T-helper 17 cell (primary cell): ENCODE measurements at regions not wholly inside any gene's neighbourhood (a gene's known extent, or its start where the extent isn't known, plus 50 kb on each side); places are given as distances from the start of the nearest gene placed in this dataset.
"Not testable (repeated sequence)": the region's sequence is repeated elsewhere in the genome, so short reads cannot be mapped to it uniquely, and the experiment has no call there.

Experiments used
- ATAC-seq: fragments of 150-1000 bp; cut with Tn5 transposase; 2 replicates; pipeline ENCODE4 v1.10.0; 2021; ENCODE audit warnings: mild to moderate bottlenecking, moderate library complexity
- DNase-seq, 3 donors: peaks; one replicate each; pipeline versions ENCODE4 v3.0.0 to v3.0.0-alpha.2; 2020 to 2021
- H3K9me3 ChIP-seq: one replicate; pipeline ENCODE4 v1.7.0; 2013; ENCODE audit warnings: low read length, mild to moderate bottlenecking; ENCODE audit not compliant: control insufficient read depth, poor library complexity, severe bottlenecking
- H3K27ac Mint-ChIP-seq: one replicate; pipeline ENCODE4 v1.8.0; 2022; ENCODE audit warnings: mild to moderate bottlenecking, moderate library complexity, mixed read lengths
- H3K27me3 Mint-ChIP-seq: one replicate; pipeline ENCODE4 v1.8.0; 2022; ENCODE audit warnings: mixed read lengths
- H3K36me3 Mint-ChIP-seq: one replicate; pipeline ENCODE4 v1.8.0; 2022; ENCODE audit warnings: low read depth, mixed read lengths
- H3K4me1 Mint-ChIP-seq: one replicate; pipeline ENCODE4 v1.8.0; 2022; ENCODE audit warnings: mild to moderate bottlenecking, mixed read lengths
- H3K4me3 Mint-ChIP-seq: one replicate; pipeline ENCODE4 v1.8.0; 2022; ENCODE audit warnings: mild to moderate bottlenecking, moderate library complexity, mixed read lengths

GRCh38 chr3:20726786-20727185 is 540.8 kb upstream of the SGO1 start:
- Mint-ChIP-seq H3K27me3 (no peaks in the 10 kb centered on the region), H3K27ac (no peak overlapping the region), H3K36me3 (no peaks in the 10 kb centered on the region), H3K4me1 (no peaks in the 10 kb centered on the region), H3K4me3 (no peak overlapping the region)
- DNase-seq (no peak), ATAC-seq (no peak)
- no peaks in the 10 kb centered on the region for H3K9me3 ChIP-seq

- H3K36me3 Mint-ChIP-seq: no peaks in the 10 kb centered on the region
- no peak for DNase-seq
- no peak overlapping the region for H3K4me3 Mint-ChIP-seq
- ATAC-seq: no peak
- H3K27me3 Mint-ChIP-seq: no peaks in the 10 kb centered on the region
- H3K27ac Mint-ChIP-seq: no peak overlapping the region
- H3K9me3 ChIP-seq: no peaks in the 10 kb centered on the region
- no peaks in the 10 kb centered on the region for H3K4me1 Mint-ChIP-seq
Measured at GRCh38 chr3:20724241-20724640, 538.2 kb upstream of the SGO1 start.

- H3K27ac Mint-ChIP-seq: not testable (repeated sequence)
Measured at GRCh38 chr3:20716425-20716824, 530.4 kb upstream of the SGO1 start.

GRCh38 chr3:20701641-20702040 is 515.6 kb upstream of the SGO1 start:
- no peak overlapping the region for H3K27ac Mint-ChIP-seq
- DNase-seq (no peak), ATAC-seq (no peak)
- H3K9me3 ChIP-seq: no peaks in the 10 kb centered on the region
- H3K4me1 Mint-ChIP-seq: no peaks in the 10 kb centered on the region
- H3K36me3 Mint-ChIP-seq: no peaks in the 10 kb centered on the region
- H3K4me3 Mint-ChIP-seq: no peak overlapping the region
- H3K27me3 Mint-ChIP-seq: no peaks in the 10 kb centered on the region

More at GRCh38 chr3:20716425-20716824, 530.4 kb upstream of the SGO1 start:
- not testable (repeated sequence) for H3K4me1 Mint-ChIP-seq, DNase-seq, H3K36me3 Mint-ChIP-seq, ATAC-seq, H3K4me3 Mint-ChIP-seq, H3K27me3 Mint-ChIP-seq, H3K9me3 ChIP-seq

- H3K36me3 Mint-ChIP-seq: no peaks in the 10 kb centered on the region
- no peak overlapping the region for H3K4me3 Mint-ChIP-seq
- no peaks in the 10 kb centered on the region for H3K9me3 ChIP-seq
- no peak overlapping the region for H3K27ac Mint-ChIP-seq
- no peaks in the 10 kb centered on the region for H3K27me3 Mint-ChIP-seq
- H3K4me1 Mint-ChIP-seq: no peaks in the 10 kb centered on the region
- ATAC-seq (no peak), DNase-seq (no peak)
Measured at GRCh38 chr3:20700714-20701113, 514.7 kb upstream of the SGO1 start.

DNA sequence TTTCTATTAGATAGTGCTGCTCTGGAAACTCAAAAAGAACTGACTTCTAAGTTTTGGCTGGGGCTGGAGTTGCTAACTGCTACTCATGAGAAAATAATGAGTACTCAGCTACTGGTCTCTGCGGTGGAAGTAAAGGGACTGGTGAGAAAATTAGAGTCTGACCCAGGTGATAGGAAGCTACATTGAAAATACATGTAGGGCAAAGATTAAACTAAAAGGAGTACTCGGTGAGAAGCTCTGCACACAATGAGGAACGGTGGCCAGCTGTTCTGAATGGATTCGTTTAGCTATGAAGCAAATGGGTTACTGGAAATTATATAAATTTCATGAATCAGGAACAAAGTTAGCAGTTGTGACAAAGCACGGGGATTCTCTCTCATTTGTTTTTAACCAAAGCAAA is 512.9 kb upstream of the SGO1 start:
- H3K9me3 ChIP-seq: no peaks in the 10 kb centered on the region
- ATAC-seq (no peak), DNase-seq (no peak)
- H3K4me3 Mint-ChIP-seq: no peak overlapping the region
- H3K27ac Mint-ChIP-seq: no peak overlapping the region
- no peaks in the 10 kb centered on the region for H3K36me3 Mint-ChIP-seq
- no peaks in the 10 kb centered on the region for H3K4me1 Mint-ChIP-seq
- H3K27me3 Mint-ChIP-seq: no peaks in the 10 kb centered on the region

DNA sequence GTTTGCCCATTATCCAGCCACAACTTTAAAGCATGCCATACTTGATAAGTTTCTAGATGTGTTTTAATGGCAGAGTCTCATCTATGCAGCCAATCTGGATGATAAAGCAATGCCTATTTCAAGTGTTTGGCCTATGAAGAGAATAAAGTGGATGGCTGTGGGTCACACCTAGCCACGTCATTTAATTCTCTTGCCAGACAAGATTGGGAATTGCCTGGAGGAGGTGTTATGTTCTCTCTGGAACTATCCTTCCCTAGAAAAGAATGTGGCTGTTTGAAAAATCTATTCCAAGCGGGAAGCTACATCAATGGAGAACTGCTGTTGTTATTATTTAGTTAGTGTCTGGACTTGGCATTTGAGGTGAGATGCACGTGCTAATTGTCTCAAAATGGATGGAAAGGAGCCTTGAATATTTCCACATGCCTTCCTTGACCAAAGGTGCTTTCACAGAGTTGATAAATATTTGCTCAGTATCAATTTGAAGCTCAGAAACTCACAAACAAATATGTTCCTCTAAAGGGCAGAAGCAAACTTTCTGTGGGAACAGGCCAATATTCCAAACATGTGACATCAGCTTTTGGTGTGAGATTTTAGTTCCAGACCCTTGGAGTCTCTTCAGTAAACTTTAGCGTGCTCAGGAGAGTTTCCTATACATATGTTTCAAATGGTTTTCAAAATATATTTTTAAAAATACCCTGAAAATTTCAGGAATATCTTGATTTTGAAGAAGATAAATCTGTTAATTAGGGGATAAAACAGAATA is 510.6 kb upstream of the SGO1 start:
- H3K36me3 Mint-ChIP-seq: no peaks in the 10 kb centered on the region
- no peak overlapping the region for H3K4me3 Mint-ChIP-seq
- H3K27me3 Mint-ChIP-seq: no peaks in the 10 kb centered on the region
- H3K4me1 Mint-ChIP-seq: no peaks in the 10 kb centered on the region
- ATAC-seq (no peak), DNase-seq (no peak)
- H3K9me3 ChIP-seq: no peaks in the 10 kb centered on the region
- no peak overlapping the region for H3K27ac Mint-ChIP-seq

DNA sequence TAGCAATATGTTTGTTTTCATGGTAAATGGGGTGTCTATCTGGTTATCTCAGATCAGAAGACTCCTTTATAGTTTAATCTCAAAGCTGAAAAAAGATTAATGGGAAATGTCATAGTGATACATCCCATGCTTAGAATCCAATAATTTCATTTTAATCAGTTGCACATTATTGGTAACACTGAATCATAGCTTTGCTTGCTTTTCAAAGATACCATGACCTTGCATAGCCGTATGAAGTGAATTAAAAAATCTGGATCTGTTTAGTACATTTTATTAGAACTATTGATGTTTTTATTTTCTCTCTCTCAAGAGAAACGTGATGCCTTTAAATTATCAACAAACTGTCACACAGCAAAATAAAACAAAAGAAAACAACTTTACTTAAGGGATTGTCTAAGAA is 506.7 kb upstream of the SGO1 start:
- no peak overlapping the region for H3K27ac Mint-ChIP-seq
- H3K27me3 Mint-ChIP-seq: no peaks in the 10 kb centered on the region
- DNase-seq (no peak), ATAC-seq (no peak)
- H3K36me3 Mint-ChIP-seq: no peaks in the 10 kb centered on the region
- H3K4me1 Mint-ChIP-seq: no peaks in the 10 kb centered on the region
- no peak overlapping the region for H3K4me3 Mint-ChIP-seq
- no peaks in the 10 kb centered on the region for H3K9me3 ChIP-seq

DNA sequence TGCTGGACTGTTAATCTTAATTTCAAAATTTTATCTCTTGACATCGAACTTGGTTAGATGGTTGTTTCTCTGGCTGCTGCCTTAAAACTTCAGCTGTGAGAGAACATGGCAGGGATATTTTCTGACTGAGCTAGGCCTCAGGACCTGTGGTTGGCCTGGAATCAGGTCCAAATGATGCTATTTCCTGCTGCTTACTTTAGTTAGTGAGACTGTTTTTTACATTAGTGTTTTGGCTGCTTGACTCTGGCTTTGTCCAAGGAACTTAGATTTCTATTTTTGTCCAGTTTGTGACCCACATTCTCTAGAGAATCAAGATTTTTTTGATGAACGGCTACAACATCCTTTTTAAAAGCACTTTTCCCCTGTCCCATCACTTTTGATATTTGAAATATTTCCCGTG is 497.9 kb upstream of the SGO1 start:
- Mint-ChIP-seq H3K4me1 (no peaks in the 10 kb centered on the region), H3K27me3 (no peaks in the 10 kb centered on the region)

DNA sequence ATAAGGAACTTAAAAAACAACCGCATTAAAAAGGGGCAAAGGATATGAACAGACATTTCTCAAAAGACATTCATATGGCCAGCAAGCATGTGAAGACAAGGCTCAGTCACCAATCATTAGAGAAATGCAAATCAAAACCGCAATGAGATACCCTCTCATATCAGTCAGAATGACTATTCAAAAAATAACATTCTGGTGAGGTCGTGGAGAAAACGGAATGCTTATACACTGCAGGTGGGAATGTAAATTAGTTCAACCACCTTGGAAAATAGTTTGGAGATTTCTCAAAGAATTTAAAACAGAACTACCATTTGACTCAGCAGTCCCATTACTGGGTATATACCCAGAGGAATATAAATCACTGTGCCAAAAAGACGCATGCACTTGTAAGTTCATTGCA is 496.6 kb upstream of the SGO1 start:
- H3K4me3 Mint-ChIP-seq: no peak overlapping the region
- no peak for DNase-seq
- H3K27ac Mint-ChIP-seq: no peak overlapping the region
- H3K36me3 Mint-ChIP-seq: no peaks in the 10 kb centered on the region
- no peaks in the 10 kb centered on the region for H3K9me3 ChIP-seq
- H3K4me1 Mint-ChIP-seq: no peaks in the 10 kb centered on the region
- H3K27me3 Mint-ChIP-seq: no peaks in the 10 kb centered on the region
- no peak for ATAC-seq

More for the DNA sequence above, 497.9 kb upstream of the SGO1 start:
- H3K9me3 ChIP-seq: no peaks in the 10 kb centered on the region
- no peak overlapping the region for H3K27ac Mint-ChIP-seq
- DNase-seq (no peak), ATAC-seq (no peak)
- no peak overlapping the region for H3K4me3 Mint-ChIP-seq
- H3K36me3 Mint-ChIP-seq: no peaks in the 10 kb centered on the region

- ATAC-seq: no peak
- no peak overlapping the region for H3K27ac Mint-ChIP-seq
- H3K4me3 Mint-ChIP-seq: no peak overlapping the region
- no peak for DNase-seq
- H3K36me3 Mint-ChIP-seq: no peaks in the 10 kb centered on the region
- H3K9me3 ChIP-seq: no peaks in the 10 kb centered on the region
- H3K4me1 Mint-ChIP-seq: no peaks in the 10 kb centered on the region
- no peaks in the 10 kb centered on the region for H3K27me3 Mint-ChIP-seq
Measured at GRCh38 chr3:20680990-20681628, 495.1 kb upstream of the SGO1 start.

GRCh38 chr3:20673866-20674265 is 487.9 kb upstream of the SGO1 start:
- H3K4me3 Mint-ChIP-seq: no peak overlapping the region
- no peaks in the 10 kb centered on the region for H3K27me3 Mint-ChIP-seq

GRCh38 chr3:20669675-20670074 is 483.7 kb upstream of the SGO1 start:
- Mint-ChIP-seq H3K4me3 (no peak overlapping the region), H3K36me3 (no peaks in the 10 kb centered on the region), H3K27ac (no peak overlapping the region), H3K4me1 (no peaks in the 10 kb centered on the region), H3K27me3 (no peaks in the 10 kb centered on the region)
- no peak for DNase-seq
- no peaks in the 10 kb centered on the region for H3K9me3 ChIP-seq
- ATAC-seq: no peak

More at GRCh38 chr3:20673866-20674265, 487.9 kb upstream of the SGO1 start:
- Mint-ChIP-seq H3K4me1 (no peaks in the 10 kb centered on the region), H3K36me3 (no peaks in the 10 kb centered on the region), H3K27ac (no peak overlapping the region)
- ATAC-seq (no peak), DNase-seq (no peak)
- no peaks in the 10 kb centered on the region for H3K9me3 ChIP-seq

DNA sequence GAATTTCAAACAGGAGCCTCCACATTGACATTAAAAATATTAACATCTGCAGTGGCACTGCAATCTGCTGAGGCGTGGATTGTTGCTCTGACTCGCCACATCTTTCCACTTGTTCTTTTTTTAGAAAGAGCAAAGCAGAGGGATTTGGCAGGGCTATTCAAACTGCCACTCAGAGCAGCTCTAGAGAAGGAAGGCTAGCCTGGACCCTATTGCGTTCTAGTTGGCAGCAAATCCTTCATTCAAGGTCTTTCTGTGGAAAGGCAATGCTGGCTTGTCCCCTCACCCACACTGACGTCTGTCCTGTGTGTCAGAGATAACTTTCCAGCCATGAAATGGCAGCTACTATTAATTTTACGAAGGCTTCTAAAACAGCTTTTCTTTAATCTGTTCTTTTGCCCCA is 483.2 kb upstream of the SGO1 start:
- no peaks in the 10 kb centered on the region for H3K27me3 Mint-ChIP-seq
- no peak overlapping the region for H3K27ac Mint-ChIP-seq
- H3K4me1 Mint-ChIP-seq: no peaks in the 10 kb centered on the region
- no peaks in the 10 kb centered on the region for H3K9me3 ChIP-seq
- no peak for ATAC-seq
- no peak overlapping the region for H3K4me3 Mint-ChIP-seq
- H3K36me3 Mint-ChIP-seq: no peaks in the 10 kb centered on the region
- DNase-seq: no peak
